ENCODE measurements at regions not wholly inside any gene's neighbourhood (a gene's known extent, or its start where the extent isn't known, plus 50 kb on each side); places are given as distances from the start of the nearest gene placed in this dataset.
"Not testable (repeated sequence)": the region's sequence is repeated elsewhere in the genome, so short reads cannot be mapped to it uniquely, and the experiment has no call there.

- no peak for DNase-seq
Observed at GRCh38 chr6:119524410-119524809, 174.8 kb upstream of the MAN1A1 start.

- DNase-seq: no peak
Observed at GRCh38 chr6:119523556-119523955, 174.0 kb upstream of the MAN1A1 start.

GRCh38 chr6:119521251-119521650 lies 171.7 kb upstream of the MAN1A1 start:
- DNase-seq: no peak

GRCh38 chr6:119517428-119517827 lies 167.9 kb upstream of the MAN1A1 start:
- no peak for DNase-seq

- no peak for DNase-seq
Observed at GRCh38 chr6:119514345-119514744, 164.8 kb upstream of the MAN1A1 start.

GRCh38 chr6:119511024-119511423 lies 161.5 kb upstream of the MAN1A1 start:
- no peak for DNase-seq

GRCh38 chr6:119510246-119510645 lies 160.7 kb upstream of the MAN1A1 start:
- DNase-seq: no peak

GRCh38 chr6:119506631-119507174 lies 157.1 kb upstream of the MAN1A1 start:
- no peak for DNase-seq

GRCh38 chr6:119501798-119502483 lies 152.4 kb upstream of the MAN1A1 start:
- DNase-seq: no peak

GRCh38 chr6:119499797-119500196 lies 150.2 kb upstream of the MAN1A1 start:
- no peak for DNase-seq

GRCh38 chr6:119497988-119498727 lies 148.6 kb upstream of the MAN1A1 start:
- DNase-seq: peak; percentile 9

- peak; percentile 38 for DNase-seq
Observed at GRCh38 chr6:119495230-119495683, 145.7 kb upstream of the MAN1A1 start.

- DNase-seq: no peak
Observed at GRCh38 chr6:119493980-119494379, 144.4 kb upstream of the MAN1A1 start.

- DNase-seq: not testable (repeated sequence)
Observed at GRCh38 chr6:119491112-119491511, 141.6 kb upstream of the MAN1A1 start.

GRCh38 chr6:119490050-119490449 lies 140.5 kb upstream of the MAN1A1 start:
- not testable (repeated sequence) for DNase-seq

- no peak for DNase-seq
Observed at GRCh38 chr6:119484598-119484997, 135.0 kb upstream of the MAN1A1 start.

GRCh38 chr6:119483908-119484307 lies 134.3 kb upstream of the MAN1A1 start:
- DNase-seq: no peak

GRCh38 chr6:119482850-119483285 lies 133.3 kb upstream of the MAN1A1 start:
- no peak for DNase-seq

GRCh38 chr6:119481976-119482375 lies 132.4 kb upstream of the MAN1A1 start:
- DNase-seq: no peak

GRCh38 chr6:119480961-119481497 lies 131.5 kb upstream of the MAN1A1 start:
- DNase-seq: no peak

GRCh38 chr6:119479860-119480655 lies 130.5 kb upstream of the MAN1A1 start:
- DNase-seq: no peak

- no peak for DNase-seq
Observed at GRCh38 chr6:119476554-119476953, 127.0 kb upstream of the MAN1A1 start.

GRCh38 chr6:119476024-119476423 lies 126.5 kb upstream of the MAN1A1 start:
- DNase-seq: no peak
